Neural cell (in vitro differentiated cells): ENCODE measurements at regions not wholly inside any gene's neighbourhood (a gene's known extent, or its start where the extent isn't known, plus 50 kb on each side); places are given as distances from the start of the nearest gene placed in this dataset.
"Not testable (repeated sequence)": the region's sequence is repeated elsewhere in the genome, so short reads cannot be mapped to it uniquely, and the experiment has no call there.

Source experiments
- H2AFZ ChIP-seq: fragments of 200-600, 300-800 bp; sonication (generic), shearing (Covaris generic); 2 replicates; pipeline ENCODE4 v1.6.0; 2014; ENCODE audit warnings: low read depth, mild to moderate bottlenecking, antibody characterized with exemption, low read length, moderate library complexity
- H3F3A ChIP-seq: fragments of 200-600 bp; shearing (Covaris generic); 2 replicates; pipeline ENCODE4 v1.6.1; 2016; ENCODE audit warnings: mild to moderate bottlenecking, moderate library complexity, mixed read lengths, antibody characterized with exemption, low read length; ENCODE audit not compliant: insufficient read depth, poor library complexity, severe bottlenecking
- H3K27ac ChIP-seq: fragments of 200-600, 300-800 bp; sonication (generic), shearing (Covaris generic); 2 replicates; pipeline ENCODE4 v1.5.1; 2014; ENCODE audit warnings: mild to moderate bottlenecking, low read length, moderate library complexity
- H3K27me3 ChIP-seq: fragments of 300-800, 200-600 bp; sonication (generic), shearing (Covaris generic); 2 replicates; pipeline ENCODE4 v1.6.0; 2014; ENCODE audit warnings: mild to moderate bottlenecking, low read depth, low read length, moderate library complexity; ENCODE audit not compliant: insufficient read depth
- H3K36me3 ChIP-seq: fragments of 300-800, 200-600 bp; sonication (generic), shearing (Covaris generic); 2 replicates; pipeline ENCODE4 v1.5.1; 2014; ENCODE audit warnings: mild to moderate bottlenecking, antibody characterized with exemption, low read length, moderate library complexity; ENCODE audit not compliant: insufficient read depth
- H3K4me2 ChIP-seq: fragments of 300-800, 200-600 bp; sonication (generic), shearing (Covaris generic); 2 replicates; pipeline ENCODE4 v1.6.0; 2014; ENCODE audit warnings: mild to moderate bottlenecking, low read length
- H3K4me3 ChIP-seq: fragments of 300-800, 200-600 bp; sonication (generic), shearing (Covaris generic); 2 replicates; pipeline ENCODE4 v1.5.1; 2014; ENCODE audit warnings: mild to moderate bottlenecking, low read length, moderate library complexity
- H3K79me2 ChIP-seq: fragments of 200-600 bp; shearing (Covaris generic); replicated peaks from 2 replicates; pipeline ENCODE4 v1.6.0; 2014; ENCODE audit warnings: mild to moderate bottlenecking, low read length, moderate library complexity; ENCODE audit not compliant: insufficient read depth
- H3K9ac ChIP-seq: fragments of 300-800, 200-600 bp; sonication (generic), shearing (Covaris generic); 2 replicates; pipeline ENCODE4 v1.6.1; 2016; ENCODE audit warnings: mild to moderate bottlenecking, low read length, mixed read lengths
- H3K9me2 ChIP-seq: fragments of 200-600 bp; shearing (Covaris generic); 2 replicates; pipeline ENCODE4 v1.6.1; 2016; ENCODE audit warnings: mild to moderate bottlenecking, low read length, mixed read lengths; ENCODE audit not compliant: insufficient read depth
- H3K9me3 ChIP-seq: fragments of 200-600, 300-800 bp; sonication (generic), shearing (Covaris generic); 2 replicates; pipeline ENCODE4 v1.6.1; 2016; ENCODE audit warnings: mild to moderate bottlenecking, mixed run types, low read length, moderate library complexity, mixed read lengths
- H4K20me1 ChIP-seq: fragments of 200-600 bp; shearing (Covaris generic); 2 replicates; pipeline ENCODE4 v1.6.1; 2016; ENCODE audit warnings: mild to moderate bottlenecking, mixed run types; ENCODE audit not compliant: insufficient read depth
- EP300 ChIP-seq: fragments of 450-650 bp; conservative IDR thresholded peaks from 2 replicates; pipeline ENCODE4 v1.6.1; 2014; ENCODE audit warnings: antibody characterized with exemption, mild to moderate bottlenecking, moderate library complexity; ENCODE audit not compliant: poor library complexity, severe bottlenecking
- EZH2 ChIP-seq: fragments of 200-600, 300-800 bp; shearing (Covaris generic), sonication (generic); IDR thresholded peaks from 2 replicates; pipeline ENCODE4 v1.6.1; 2014; ENCODE audit warnings: antibody characterized with exemption, low read length, borderline replicate concordance, mild to moderate bottlenecking; ENCODE audit not compliant: insufficient read depth, poor library complexity, severe bottlenecking
- MXI1 ChIP-seq: fragments of 450-650 bp; conservative IDR thresholded peaks from 2 replicates; pipeline ENCODE4 v1.6.1; 2014; ENCODE audit warnings: antibody characterized with exemption, mild to moderate bottlenecking; ENCODE audit not compliant: poor library complexity, severe bottlenecking
- POLR2AphosphoS5 ChIP-seq: IDR thresholded peaks from 2 replicates; pipeline ENCODE4 v1.6.1; 2012
- RAD21 ChIP-seq: fragments of 450-650 bp; conservative IDR thresholded peaks from 2 replicates; pipeline ENCODE4 v1.6.1; 2014; ENCODE audit warnings: antibody characterized with exemption, mild to moderate bottlenecking, moderate library complexity
- SMC3 ChIP-seq: fragments of 450-650 bp; conservative IDR thresholded peaks from 2 replicates; pipeline ENCODE4 v1.6.1; 2014; ENCODE audit warnings: antibody characterized with exemption, mild to moderate bottlenecking, moderate library complexity; ENCODE audit not compliant: poor library complexity
- TAF1 ChIP-seq: IDR thresholded peaks from 2 replicates; pipeline ENCODE4 v1.6.1; 2012; ENCODE audit warnings: low read depth
- TF ChIP-seq, protein P1 (sequence below): fragments of 450-650 bp; IDR thresholded peaks from 2 replicates; pipeline ENCODE4 v1.5.1; 2014; ENCODE audit warnings: antibody characterized with exemption, mild to moderate bottlenecking, moderate library complexity; ENCODE audit not compliant: poor library complexity, severe bottlenecking
- TF ChIP-seq, protein P2 (sequence below): IDR thresholded peaks from 2 replicates; pipeline ENCODE4 v1.6.1; 2012; ENCODE audit warnings: borderline replicate concordance

DNA sequence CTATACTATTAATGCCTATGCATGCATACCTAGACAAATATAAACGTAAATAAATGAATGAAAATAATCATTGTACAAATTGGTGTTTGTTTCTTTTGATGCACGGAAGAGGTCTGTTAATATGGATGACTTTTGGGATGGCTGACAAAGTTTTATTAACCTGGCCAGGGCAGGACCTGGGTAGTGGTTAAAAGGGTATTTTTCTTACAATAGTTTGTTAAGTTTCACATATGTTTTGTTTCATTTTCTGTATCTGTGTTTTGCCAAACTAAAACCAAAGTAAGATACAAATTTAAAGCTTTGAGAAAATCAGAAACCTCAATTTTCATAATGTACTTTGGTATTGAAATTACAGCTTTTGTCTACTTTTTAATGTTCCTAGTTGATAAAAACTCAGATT is 222.7 kb upstream of the OLFM3 start:
- H3K36me3 ChIP-seq, result no peaks in the 10 kb centered on the region

DNA sequence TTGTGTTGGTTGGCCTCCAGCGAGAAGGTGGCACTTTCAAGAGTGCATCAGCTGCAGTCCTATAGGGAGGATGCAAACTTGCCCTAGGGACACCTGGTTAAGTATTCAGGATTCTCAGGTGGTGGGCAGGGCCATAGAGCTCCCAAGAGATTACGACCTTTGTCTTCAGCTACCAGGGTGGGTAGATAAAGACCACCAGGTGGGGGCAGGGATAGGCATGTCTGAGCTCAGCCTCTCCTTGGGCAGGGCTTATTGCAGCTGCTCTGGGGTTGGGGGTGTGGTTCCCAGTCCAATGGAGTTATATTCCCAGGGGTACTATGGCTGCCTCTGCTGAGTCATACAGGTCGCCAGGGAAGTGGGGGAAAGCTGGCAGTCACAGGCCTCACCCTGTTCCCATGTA is 214.2 kb upstream of the OLFM3 start:
- H3K27ac ChIP-seq, H3K4me2 ChIP-seq, H2AFZ ChIP-seq, H3K4me3 ChIP-seq, H3K27me3 ChIP-seq, H3K9ac ChIP-seq, H3K36me3 ChIP-seq, H3F3A ChIP-seq, H3K9me2 ChIP-seq, H4K20me1 ChIP-seq, H3K79me2 ChIP-seq, H3K9me3 ChIP-seq: not testable (repeated sequence)

More for the DNA sequence above, 222.7 kb upstream of the OLFM3 start:
- Histone ChIP-seq H4K20me1 (no peaks in the 10 kb centered on the region), H3K9ac (no peak overlapping the region), H3K9me3 (no peaks in the 10 kb centered on the region), H3K4me2 (no peak overlapping the region), H3K27ac (no peak overlapping the region), H3K79me2 (no peaks in the 10 kb centered on the region), H2AFZ (no peak overlapping the region), H3F3A (no peaks in the 10 kb centered on the region), H3K27me3 (no peaks in the 10 kb centered on the region), H3K9me2 (no peaks in the 10 kb centered on the region), H3K4me3 (no peak overlapping the region)
- no peak for TF ChIP-seq SMC3
- no peak for TF ChIP-seq RAD21
- no peak for TF ChIP-seq TAF1
- TF ChIP-seq, protein P1, sequence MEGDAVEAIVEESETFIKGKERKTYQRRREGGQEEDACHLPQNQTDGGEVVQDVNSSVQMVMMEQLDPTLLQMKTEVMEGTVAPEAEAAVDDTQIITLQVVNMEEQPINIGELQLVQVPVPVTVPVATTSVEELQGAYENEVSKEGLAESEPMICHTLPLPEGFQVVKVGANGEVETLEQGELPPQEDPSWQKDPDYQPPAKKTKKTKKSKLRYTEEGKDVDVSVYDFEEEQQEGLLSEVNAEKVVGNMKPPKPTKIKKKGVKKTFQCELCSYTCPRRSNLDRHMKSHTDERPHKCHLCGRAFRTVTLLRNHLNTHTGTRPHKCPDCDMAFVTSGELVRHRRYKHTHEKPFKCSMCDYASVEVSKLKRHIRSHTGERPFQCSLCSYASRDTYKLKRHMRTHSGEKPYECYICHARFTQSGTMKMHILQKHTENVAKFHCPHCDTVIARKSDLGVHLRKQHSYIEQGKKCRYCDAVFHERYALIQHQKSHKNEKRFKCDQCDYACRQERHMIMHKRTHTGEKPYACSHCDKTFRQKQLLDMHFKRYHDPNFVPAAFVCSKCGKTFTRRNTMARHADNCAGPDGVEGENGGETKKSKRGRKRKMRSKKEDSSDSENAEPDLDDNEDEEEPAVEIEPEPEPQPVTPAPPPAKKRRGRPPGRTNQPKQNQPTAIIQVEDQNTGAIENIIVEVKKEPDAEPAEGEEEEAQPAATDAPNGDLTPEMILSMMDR, result no peak
- no peak for TF ChIP-seq EZH2
- no peak for TF ChIP-seq POLR2AphosphoS5
- TF ChIP-seq, protein P2, sequence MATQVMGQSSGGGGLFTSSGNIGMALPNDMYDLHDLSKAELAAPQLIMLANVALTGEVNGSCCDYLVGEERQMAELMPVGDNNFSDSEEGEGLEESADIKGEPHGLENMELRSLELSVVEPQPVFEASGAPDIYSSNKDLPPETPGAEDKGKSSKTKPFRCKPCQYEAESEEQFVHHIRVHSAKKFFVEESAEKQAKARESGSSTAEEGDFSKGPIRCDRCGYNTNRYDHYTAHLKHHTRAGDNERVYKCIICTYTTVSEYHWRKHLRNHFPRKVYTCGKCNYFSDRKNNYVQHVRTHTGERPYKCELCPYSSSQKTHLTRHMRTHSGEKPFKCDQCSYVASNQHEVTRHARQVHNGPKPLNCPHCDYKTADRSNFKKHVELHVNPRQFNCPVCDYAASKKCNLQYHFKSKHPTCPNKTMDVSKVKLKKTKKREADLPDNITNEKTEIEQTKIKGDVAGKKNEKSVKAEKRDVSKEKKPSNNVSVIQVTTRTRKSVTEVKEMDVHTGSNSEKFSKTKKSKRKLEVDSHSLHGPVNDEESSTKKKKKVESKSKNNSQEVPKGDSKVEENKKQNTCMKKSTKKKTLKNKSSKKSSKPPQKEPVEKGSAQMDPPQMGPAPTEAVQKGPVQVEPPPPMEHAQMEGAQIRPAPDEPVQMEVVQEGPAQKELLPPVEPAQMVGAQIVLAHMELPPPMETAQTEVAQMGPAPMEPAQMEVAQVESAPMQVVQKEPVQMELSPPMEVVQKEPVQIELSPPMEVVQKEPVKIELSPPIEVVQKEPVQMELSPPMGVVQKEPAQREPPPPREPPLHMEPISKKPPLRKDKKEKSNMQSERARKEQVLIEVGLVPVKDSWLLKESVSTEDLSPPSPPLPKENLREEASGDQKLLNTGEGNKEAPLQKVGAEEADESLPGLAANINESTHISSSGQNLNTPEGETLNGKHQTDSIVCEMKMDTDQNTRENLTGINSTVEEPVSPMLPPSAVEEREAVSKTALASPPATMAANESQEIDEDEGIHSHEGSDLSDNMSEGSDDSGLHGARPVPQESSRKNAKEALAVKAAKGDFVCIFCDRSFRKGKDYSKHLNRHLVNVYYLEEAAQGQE, result no peak
- TF ChIP-seq MXI1, result no peak
- TF ChIP-seq EP300, result no peak

DNA sequence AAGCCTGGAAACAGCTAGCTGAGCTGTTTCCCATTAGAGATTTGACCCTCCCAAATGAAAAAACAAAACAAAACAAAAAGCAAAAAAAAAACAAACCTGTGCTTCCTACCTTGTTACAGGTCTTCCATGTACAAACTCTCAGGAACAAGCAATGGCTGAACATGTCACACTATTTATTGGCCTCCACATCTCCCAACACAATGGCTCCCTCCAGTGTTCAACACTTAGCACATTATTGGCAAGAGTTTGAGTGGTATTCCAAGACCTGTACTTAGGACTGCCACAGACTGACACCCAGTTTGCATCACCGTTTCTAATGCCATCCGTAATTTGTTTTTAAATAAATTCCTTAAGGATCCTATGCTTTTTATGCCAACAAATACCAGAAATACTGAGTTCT is 195.0 kb upstream of the OLFM3 start:
- no peaks in the 10 kb centered on the region for H3K79me2 ChIP-seq

More for the DNA sequence above, 195.0 kb upstream of the OLFM3 start:
- Histone ChIP-seq H3K36me3 (no peaks in the 10 kb centered on the region), H3K4me2 (no peak overlapping the region), H3K4me3 (no peak overlapping the region), H3F3A (no peaks in the 10 kb centered on the region), H4K20me1 (no peaks in the 10 kb centered on the region), H3K27ac (no peak overlapping the region), H3K9ac (no peak overlapping the region), H3K27me3 (no peaks in the 10 kb centered on the region), H3K9me2 (no peaks in the 10 kb centered on the region), H2AFZ (no peak overlapping the region), H3K9me3 (no peaks in the 10 kb centered on the region)
- TF ChIP-seq RAD21 (peak; percentile 85), TAF1 (no peak), MXI1 (no peak), SMC3 (peak; percentile 83), EP300 (no peak), EZH2 (no peak), POLR2AphosphoS5 (no peak)
- TF ChIP-seq, protein P1, result peak; percentile 76
- TF ChIP-seq, protein P2, result no peak
